ENCODE measurements at regions not wholly inside any gene's neighbourhood (a gene's known extent, or its start where the extent isn't known, plus 50 kb on each side); places are given as distances from the start of the nearest gene placed in this dataset.
"Not testable (repeated sequence)": the region's sequence is repeated elsewhere in the genome, so short reads cannot be mapped to it uniquely, and the experiment has no call there.

- H3K9me3 ChIP-seq (ENCODE audit: control insufficient read depth, insufficient read depth, low read length); H2AK5ac ChIP-seq (ENCODE audit: low read depth, low read length); intact Hi-C loops (cut with micrococcal nuclease); H2BK5ac ChIP-seq (ENCODE audit: low read depth, low read length, poor library complexity, severe bottlenecking); H3K9ac ChIP-seq (ENCODE audit: low read depth, low read length); H2AK9ac ChIP-seq (replicated peaks; ENCODE audit: low read depth, low read length, poor library complexity); H2AFZ ChIP-seq (replicated peaks; ENCODE audit: low read length, poor library complexity); H3K14ac ChIP-seq (replicated peaks; ENCODE audit: low read depth, low read length); ATAC-seq (ENCODE audit: low read depth); H4K5ac ChIP-seq (ENCODE audit: low read depth, low read length); H3K18ac ChIP-seq (ENCODE audit: low read depth, low read length); H3K27me3 ChIP-seq (ENCODE audit: control insufficient read depth, insufficient read depth, low read length); H3K79me1 ChIP-seq (ENCODE audit: low read depth in 1 of 2, low read length in 2 of 2); H2BK15ac ChIP-seq (ENCODE audit: low read depth, low read length); H4K8ac ChIP-seq (ENCODE audit: low read depth in 2 of 2, low read length in 2 of 2); H3K4ac ChIP-seq (ENCODE audit: low read depth, low read length); H4K20me1 ChIP-seq (ENCODE audit: insufficient read depth, low read length); H3K36me3 ChIP-seq (ENCODE audit: control insufficient read depth, insufficient read depth, low read length); H2BK20ac ChIP-seq (ENCODE audit: low read depth, low read length); DNase-seq; H3K27ac ChIP-seq (ENCODE audit: insufficient read depth, low read length); H3K9me1 ChIP-seq (ENCODE audit: insufficient read depth, low read length); BruUV-seq (replicated peaks); H3K23ac ChIP-seq (ENCODE audit: low read depth, low read length); in situ Hi-C loops (cut with MboI; ENCODE audit: low sequenced_read_pairs); H3K4me2 ChIP-seq (ENCODE audit: low read depth, low read length); H2BK120ac ChIP-seq (ENCODE audit: low read depth, low read length); CTCF ChIA-PET; H4K91ac ChIP-seq (ENCODE audit: insufficient read depth, low read depth, low read length); H3K4me3 ChIP-seq (ENCODE audit: insufficient read depth, low read depth, low read length); dilution Hi-C loops (cut with HindIII; ENCODE audit: low sequenced_read_pairs, unreplicated experiment); H3K4me1 ChIP-seq (ENCODE audit: control insufficient read depth, insufficient read depth, low read length); H3K56ac ChIP-seq (ENCODE audit: extremely low read depth, insufficient read depth, low read length); POLR2A ChIA-PET (ENCODE audit: unreplicated experiment): not testable (repeated sequence)
- WGBS, 2 experiments (ENCODE audit: extremely low coverage in 2 of 2, insufficient read length in 1 of 2): 86% methylated on average over 4 of the region's 24 CpGs; no CpG with 5 or more reads in 1 of the 2 experiments
Observed at GRCh38 chr20:29752644-29753425, 1504.6 kb upstream of the DEFB115 start.

- H3K4me3 ChIP-seq (ENCODE audit: insufficient read depth, low read depth, low read length); H2BK20ac ChIP-seq (ENCODE audit: low read depth, low read length); H2AK5ac ChIP-seq (ENCODE audit: low read depth, low read length); H3K4me1 ChIP-seq (ENCODE audit: control insufficient read depth, insufficient read depth, low read length); H3K14ac ChIP-seq (replicated peaks; ENCODE audit: low read depth, low read length); ATAC-seq (ENCODE audit: low read depth); H3K27me3 ChIP-seq (ENCODE audit: control insufficient read depth, insufficient read depth, low read length); H2BK120ac ChIP-seq (ENCODE audit: low read depth, low read length); H3K4me2 ChIP-seq (ENCODE audit: low read depth, low read length); H3K9ac ChIP-seq (ENCODE audit: low read depth, low read length); DNase-seq; H2AK9ac ChIP-seq (replicated peaks; ENCODE audit: low read depth, low read length, poor library complexity); H4K20me1 ChIP-seq (ENCODE audit: insufficient read depth, low read length); H4K91ac ChIP-seq (ENCODE audit: insufficient read depth, low read depth, low read length); H3K27ac ChIP-seq (ENCODE audit: insufficient read depth, low read length); dilution Hi-C loops (cut with HindIII; ENCODE audit: low sequenced_read_pairs, unreplicated experiment); H3K18ac ChIP-seq (ENCODE audit: low read depth, low read length); BruUV-seq (replicated peaks); H4K5ac ChIP-seq (ENCODE audit: low read depth, low read length); H2AFZ ChIP-seq (replicated peaks; ENCODE audit: low read length, poor library complexity); H3K9me1 ChIP-seq (ENCODE audit: insufficient read depth, low read length); H3K79me1 ChIP-seq (ENCODE audit: low read depth in 1 of 2, low read length in 2 of 2); H2BK5ac ChIP-seq (ENCODE audit: low read depth, low read length, poor library complexity, severe bottlenecking); H4K8ac ChIP-seq (ENCODE audit: low read depth in 2 of 2, low read length in 2 of 2); H3K4ac ChIP-seq (ENCODE audit: low read depth, low read length); in situ Hi-C loops (cut with MboI; ENCODE audit: low sequenced_read_pairs); H3K23ac ChIP-seq (ENCODE audit: low read depth, low read length); H3K36me3 ChIP-seq (ENCODE audit: control insufficient read depth, insufficient read depth, low read length); POLR2A ChIA-PET (ENCODE audit: unreplicated experiment); H2BK15ac ChIP-seq (ENCODE audit: low read depth, low read length); intact Hi-C loops (cut with micrococcal nuclease); CTCF ChIA-PET; H3K56ac ChIP-seq (ENCODE audit: extremely low read depth, insufficient read depth, low read length); H3K9me3 ChIP-seq (ENCODE audit: control insufficient read depth, insufficient read depth, low read length): not testable (repeated sequence)
- WGBS, 2 experiments (ENCODE audit: extremely low coverage in 2 of 2, insufficient read length in 1 of 2): no CpG with 5 or more reads among the region's 15 CpGs
Observed at GRCh38 chr20:29753426-29753746, 1504.1 kb upstream of the DEFB115 start.

Data from IMR-90 (cell line).